ENCODE measurements at regions not wholly inside any gene's neighbourhood (a gene's known extent, or its start where the extent isn't known, plus 50 kb on each side); places are given as distances from the start of the nearest gene placed in this dataset.

- TF ChIP-seq CTCF (IDR thresholded peaks at IDR 0.05; ENCODE audit: insufficient read depth, low read length), result no peak
- TF ChIP-seq POLR2AphosphoS5 (IDR thresholded peaks at IDR 0.05; ENCODE audit: low read depth), result no peak
Observed at GRCh38 chr12:97259098-97259497, 203.5 kb upstream of the RMST start.
